Tibial artery (tissue), 4 donors: ENCODE measurements at regions not wholly inside any gene's neighbourhood (a gene's known extent, or its start where the extent isn't known, plus 50 kb on each side); places are given as distances from the start of the nearest gene placed in this dataset.

Experiments
- DNase-seq, 2 donors: peaks; one replicate each; pipeline ENCODE4 v3.0.0-alpha.2; 2019
- H3K27ac ChIP-seq, 2 donors: fragments of 200-600 bp; sonication (generic) in 1 of 2; 1 replicate in 1 of 2; 2 replicates in 1 of 2; pipeline ENCODE4 v1.5.1; 2018 to 2019; ENCODE audit warnings: mild to moderate bottlenecking in 1 of 2
- H3K27me3 ChIP-seq, 2 donors: fragments of 200-600 bp; sonication (generic) in 1 of 2; one replicate each; pipeline versions ENCODE4 v1.5.1 to v1.6.0; 2016 to 2019
- H3K36me3 ChIP-seq, 3 donors: fragments of 200-600 bp; sonication (generic) in 2 of 3; one replicate each; pipeline ENCODE4 v1.5.1; 2016 to 2019; ENCODE audit warnings: mild to moderate bottlenecking in 2 of 3
- H3K4me1 ChIP-seq, 4 donors: fragments of 200-600 bp; sonication (generic) in 2 of 4; 1 replicate in 3 of 4; 2 replicates in 1 of 4; pipeline ENCODE4 v1.5.1; 2016 to 2019
- H3K4me3 ChIP-seq, 2 donors: fragments of 200-600 bp; sonication (generic) in 1 of 2; 1 replicate in 1 of 2; 2 replicates in 1 of 2; pipeline ENCODE4 v1.5.1; 2018 to 2019; ENCODE audit warnings: mild to moderate bottlenecking in 2 of 2
- H3K9me3 ChIP-seq, 3 donors: fragments of 200-600 bp; sonication (generic) in 1 of 3; one replicate each; pipeline ENCODE4 v1.5.1; 2016 to 2019
- intact Hi-C: fragments of 100-400 bp; cut with DNase I; formaldehyde crosslinking; loops from one replicate; pipeline ENCODE4 v1.15.0; 2023; ENCODE audit warnings: low total_unique reads
- TF ChIP-seq, protein P1 (sequence below), 2 experiments: fragments of 200-600 bp in 1 of 2; fragments of 450-650 bp in 1 of 2; IDR thresholded peaks; one replicate each; pipeline ENCODE4 v1.5.1; 2017 to 2019; ENCODE audit warnings: antibody characterized with exemption in 2 of 2, mild to moderate bottlenecking in 1 of 2, moderate library complexity in 1 of 2

DNA sequence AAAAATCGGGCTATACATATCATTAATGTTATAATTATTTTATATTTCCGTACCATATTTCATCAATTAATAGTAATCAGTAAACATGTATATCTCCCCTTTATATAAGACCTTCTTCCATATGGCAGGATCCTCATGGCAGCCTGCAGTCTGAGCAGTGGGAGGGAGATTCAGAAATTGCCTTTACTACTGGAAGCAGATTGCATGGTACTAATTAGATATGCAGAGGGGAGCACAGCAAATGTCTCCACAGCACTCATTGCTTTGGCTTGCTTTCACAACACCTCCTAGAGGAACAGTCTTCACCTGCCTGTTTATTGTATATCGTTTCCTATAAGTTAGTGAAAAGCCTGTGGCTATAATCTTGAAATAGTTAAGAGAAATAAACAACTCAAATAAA is 585.8 kb upstream of the GOT2 start:
- no peak overlapping the region for H3K4me3 ChIP-seq
- H3K27ac ChIP-seq = no peak overlapping the region
- DNase-seq = no peak
- no peaks in the 10 kb centered on the region for H3K27me3 ChIP-seq
- H3K36me3 ChIP-seq = no peaks in the 10 kb centered on the region
- TF ChIP-seq, protein P1, sequence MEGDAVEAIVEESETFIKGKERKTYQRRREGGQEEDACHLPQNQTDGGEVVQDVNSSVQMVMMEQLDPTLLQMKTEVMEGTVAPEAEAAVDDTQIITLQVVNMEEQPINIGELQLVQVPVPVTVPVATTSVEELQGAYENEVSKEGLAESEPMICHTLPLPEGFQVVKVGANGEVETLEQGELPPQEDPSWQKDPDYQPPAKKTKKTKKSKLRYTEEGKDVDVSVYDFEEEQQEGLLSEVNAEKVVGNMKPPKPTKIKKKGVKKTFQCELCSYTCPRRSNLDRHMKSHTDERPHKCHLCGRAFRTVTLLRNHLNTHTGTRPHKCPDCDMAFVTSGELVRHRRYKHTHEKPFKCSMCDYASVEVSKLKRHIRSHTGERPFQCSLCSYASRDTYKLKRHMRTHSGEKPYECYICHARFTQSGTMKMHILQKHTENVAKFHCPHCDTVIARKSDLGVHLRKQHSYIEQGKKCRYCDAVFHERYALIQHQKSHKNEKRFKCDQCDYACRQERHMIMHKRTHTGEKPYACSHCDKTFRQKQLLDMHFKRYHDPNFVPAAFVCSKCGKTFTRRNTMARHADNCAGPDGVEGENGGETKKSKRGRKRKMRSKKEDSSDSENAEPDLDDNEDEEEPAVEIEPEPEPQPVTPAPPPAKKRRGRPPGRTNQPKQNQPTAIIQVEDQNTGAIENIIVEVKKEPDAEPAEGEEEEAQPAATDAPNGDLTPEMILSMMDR (IDR thresholded peaks at IDR 0.05) = no peak
- intact Hi-C loops = no loop called here
- H3K4me1 ChIP-seq = no peaks in the 10 kb centered on the region
- peaks cover 0 to 3% (median 0%) of the 10 kb centered on the region in 3 donors for H3K9me3 ChIP-seq

DNA sequence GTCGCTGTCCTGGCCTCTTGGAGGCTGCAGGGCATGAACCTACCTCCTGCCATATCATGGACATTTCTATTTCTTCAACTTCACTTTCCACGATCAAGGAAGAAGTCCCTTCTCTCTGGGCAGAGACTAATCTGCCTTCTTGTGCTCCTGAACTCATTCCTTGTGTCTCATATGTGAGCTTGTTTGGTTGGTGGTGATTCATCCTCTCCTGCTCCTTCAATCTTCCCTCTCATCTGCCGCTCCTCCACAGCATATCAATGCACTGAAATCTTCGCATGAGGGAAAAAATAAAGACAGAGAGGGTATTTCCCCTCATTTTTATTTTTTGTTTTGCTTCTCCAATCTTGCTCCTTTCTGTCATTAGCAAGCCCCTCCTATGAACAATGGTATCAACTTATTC is 571.7 kb upstream of the GOT2 start:
- Histone ChIP-seq H3K27ac (no peak overlapping the region), H3K4me1 (no peaks in the 10 kb centered on the region), H3K27me3 (no peaks in the 10 kb centered on the region), H3K36me3 (no peaks in the 10 kb centered on the region), H3K4me3 (no peak overlapping the region), H3K9me3 (no peaks in the 10 kb centered on the region)
- TF ChIP-seq, protein P1 (IDR thresholded peaks at IDR 0.05) = no peak
- no peak for DNase-seq
- intact Hi-C loops = no loop called here

DNA sequence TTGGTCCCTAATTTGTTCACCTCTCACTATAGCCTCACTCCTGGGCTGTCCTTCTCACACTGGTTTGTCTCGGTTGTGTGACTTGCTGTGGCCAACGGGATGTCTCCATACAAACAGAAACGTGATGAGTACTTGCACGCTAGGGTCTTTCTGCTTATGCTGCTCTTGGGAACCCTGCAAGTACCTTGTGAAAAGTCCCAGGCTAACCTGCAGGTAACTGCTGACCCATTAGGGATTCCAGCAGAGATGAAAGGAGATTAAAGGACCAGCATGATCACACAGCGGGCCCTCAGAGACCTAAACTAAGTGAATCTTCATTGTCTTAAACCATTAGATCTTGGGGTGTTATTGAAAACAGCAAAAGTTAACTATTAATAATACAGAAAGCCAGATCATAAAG is 562.8 kb upstream of the GOT2 start:
- TF ChIP-seq, protein P1 (IDR thresholded peaks at IDR 0.05) = no peak
- DNase-seq = no peak
- Histone ChIP-seq H3K4me3 (no peak overlapping the region), H3K4me1 (no peaks in the 10 kb centered on the region), H3K27me3 (no peaks in the 10 kb centered on the region), H3K9me3 (no peaks in the 10 kb centered on the region), H3K36me3 (no peaks in the 10 kb centered on the region), H3K27ac (no peak overlapping the region)
- intact Hi-C loops = no loop called here

DNA sequence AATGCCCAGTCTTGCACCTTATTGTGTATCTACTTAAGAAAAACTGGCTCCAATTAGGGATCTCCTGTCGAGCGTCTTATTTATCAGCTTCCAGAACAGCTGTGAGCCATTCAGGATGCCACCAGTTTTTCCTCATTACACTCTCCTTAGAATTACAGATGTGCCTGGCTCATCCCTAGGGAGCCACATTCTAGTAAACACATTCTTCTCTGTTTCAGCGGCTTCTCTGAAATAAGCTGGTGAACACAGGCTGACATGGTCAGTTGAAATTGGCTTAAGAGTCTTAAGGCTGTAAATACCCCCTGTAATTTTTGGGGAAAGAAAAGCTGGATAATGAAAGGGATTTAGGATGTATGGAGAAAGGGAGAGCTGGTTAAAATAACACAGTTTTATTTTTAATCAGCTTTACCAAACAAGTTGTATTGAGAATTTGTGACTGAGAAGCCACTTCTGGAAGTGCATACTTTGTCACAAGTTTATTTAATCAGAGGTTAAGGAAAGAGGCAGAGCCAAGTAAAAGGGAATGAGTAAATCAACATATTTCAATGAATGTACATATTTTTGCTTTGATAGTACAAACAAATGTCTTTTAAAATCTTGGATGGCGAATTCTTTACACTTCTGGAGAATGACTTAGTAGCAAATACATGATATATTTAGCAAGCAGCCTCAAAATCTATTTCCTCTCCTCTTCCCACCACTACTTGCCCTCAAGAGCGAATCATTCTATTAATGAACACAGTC is 562.0 kb upstream of the GOT2 start:
- H3K4me3 ChIP-seq = no peak overlapping the region
- H3K9me3 ChIP-seq = no peaks in the 10 kb centered on the region
- no peaks in the 10 kb centered on the region for H3K4me1 ChIP-seq
- no peaks in the 10 kb centered on the region for H3K36me3 ChIP-seq
- no peak overlapping the region for H3K27ac ChIP-seq
- no peaks in the 10 kb centered on the region for H3K27me3 ChIP-seq
- TF ChIP-seq, protein P1 (IDR thresholded peaks at IDR 0.05) = no peak
- intact Hi-C loops = no loop called here
- no peak for DNase-seq

DNA sequence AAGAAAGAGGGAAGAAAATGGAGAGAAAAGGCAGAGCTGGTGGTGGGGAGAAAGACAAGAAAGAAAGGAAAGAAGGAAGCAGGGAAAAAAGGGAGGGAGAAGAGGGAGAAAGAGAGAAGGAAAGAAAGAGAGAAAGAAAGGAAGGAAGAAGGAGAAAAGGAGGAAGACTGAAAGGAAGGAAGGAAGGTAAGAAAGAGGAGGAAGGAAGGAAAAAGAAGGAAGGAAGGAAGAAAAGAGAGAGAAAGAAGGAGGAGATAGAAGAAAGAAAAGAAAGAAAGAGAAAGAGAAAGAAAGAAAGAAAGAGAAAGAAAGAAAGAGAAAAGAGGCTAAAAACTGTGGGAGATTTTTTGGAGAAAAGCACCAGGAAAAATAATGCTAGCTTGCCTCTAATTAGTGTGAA is 561.4 kb upstream of the GOT2 start:
- TF ChIP-seq, protein P1 (IDR thresholded peaks at IDR 0.05) = no peak
- Histone ChIP-seq H3K9me3 (no peaks in the 10 kb centered on the region), H3K27ac (no peak overlapping the region), H3K27me3 (no peaks in the 10 kb centered on the region), H3K4me1 (no peaks in the 10 kb centered on the region), H3K4me3 (no peak overlapping the region), H3K36me3 (no peaks in the 10 kb centered on the region)
- intact Hi-C loops = no loop called here
- DNase-seq = no peak

DNA sequence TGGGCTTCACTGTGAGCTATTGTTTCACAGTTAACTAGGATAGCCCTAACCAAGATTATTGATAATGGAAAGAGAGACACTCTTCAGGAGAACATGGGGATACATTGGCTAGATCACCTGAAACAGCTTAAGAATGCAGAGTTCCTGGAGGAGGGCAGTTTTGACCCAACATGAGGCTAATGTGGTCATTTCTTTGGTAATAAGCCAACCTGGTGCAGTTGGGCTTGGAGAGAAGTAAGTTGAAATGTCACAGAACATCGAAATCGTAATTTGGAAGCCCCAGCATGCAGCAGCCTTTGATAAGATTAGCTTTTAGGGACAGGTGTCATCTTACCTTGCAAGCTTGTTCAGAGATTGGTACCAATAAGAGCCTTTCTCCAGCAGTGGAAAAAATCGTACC is 556.6 kb upstream of the GOT2 start:
- no peak for DNase-seq
- no peak overlapping the region for H3K4me3 ChIP-seq
- no peak overlapping the region for H3K27ac ChIP-seq
- intact Hi-C loops = no loop called here
- H3K4me1 ChIP-seq = no peaks in the 10 kb centered on the region
- TF ChIP-seq, protein P1 (IDR thresholded peaks at IDR 0.05) = no peak
- H3K9me3 ChIP-seq = no peaks in the 10 kb centered on the region
- H3K36me3 ChIP-seq = no peaks in the 10 kb centered on the region
- H3K27me3 ChIP-seq = no peaks in the 10 kb centered on the region
